ENCODE measurements at regions not wholly inside any gene's neighbourhood (a gene's known extent, or its start where the extent isn't known, plus 50 kb on each side); places are given as distances from the start of the nearest gene placed in this dataset.

- Histone ChIP-seq H3K27ac (no peak overlapping the region), H3K4me3 (no peak overlapping the region)
- DNase-seq (ENCODE audit: low spot score): no peak
- no peak for TF ChIP-seq CTCF (IDR thresholded peaks at IDR 0.05)
Measured at GRCh38 chr2:11990576-11990975, 244.1 kb downstream of the LPIN1 start.

GRCh38 chr2:11993749-11994148 is 247.3 kb downstream of the LPIN1 start:
- TF ChIP-seq CTCF (IDR thresholded peaks at IDR 0.05): no peak
- no peak for DNase-seq (ENCODE audit: low spot score)
- Histone ChIP-seq H3K27ac (no peak overlapping the region), H3K4me3 (no peak overlapping the region)

GRCh38 chr2:11995456-11995855 is 249.0 kb downstream of the LPIN1 start:
- Histone ChIP-seq H3K27ac (no peak overlapping the region), H3K4me3 (no peak overlapping the region)
- no peak for TF ChIP-seq CTCF (IDR thresholded peaks at IDR 0.05)
- no peak for DNase-seq (ENCODE audit: low spot score)

- DNase-seq (ENCODE audit: low spot score): no peak
- no peak overlapping the region for H3K4me3 ChIP-seq
- H3K27ac ChIP-seq: no peak overlapping the region
- no peak for TF ChIP-seq CTCF (IDR thresholded peaks at IDR 0.05)
Measured at GRCh38 chr2:11996618-11997017, 250.2 kb downstream of the LPIN1 start.

DNA sequence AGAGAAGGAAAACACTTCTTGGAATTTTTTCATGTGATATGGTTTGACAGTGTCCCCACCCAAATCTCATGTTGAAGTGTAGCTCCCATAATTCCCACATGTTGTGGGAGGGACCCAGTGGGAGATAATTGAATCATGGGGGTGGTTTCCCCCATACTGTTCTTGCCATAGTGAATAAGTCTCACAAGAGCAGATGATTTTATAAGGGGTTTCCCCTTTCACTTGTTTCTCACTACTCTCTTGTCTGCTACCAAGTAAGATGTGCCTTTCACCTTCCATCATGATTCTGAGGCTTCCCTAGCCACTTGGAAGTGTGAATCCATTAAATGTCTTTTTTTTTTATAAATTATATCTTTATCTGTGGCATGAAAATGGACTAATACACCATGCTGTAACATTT is 250.7 kb downstream of the LPIN1 start:
- no peak for DNase-seq (ENCODE audit: low spot score)
- no peak for TF ChIP-seq CTCF (IDR thresholded peaks at IDR 0.05)
- H3K4me3 ChIP-seq: no peak overlapping the region
- no peak overlapping the region for H3K27ac ChIP-seq

- no peak for TF ChIP-seq CTCF (IDR thresholded peaks at IDR 0.05)
- DNase-seq (ENCODE audit: low spot score): no peak
- Histone ChIP-seq H3K4me3 (no peak overlapping the region), H3K27ac (no peak overlapping the region)
Measured at GRCh38 chr2:11998218-11998617, 251.8 kb downstream of the LPIN1 start.

DNA sequence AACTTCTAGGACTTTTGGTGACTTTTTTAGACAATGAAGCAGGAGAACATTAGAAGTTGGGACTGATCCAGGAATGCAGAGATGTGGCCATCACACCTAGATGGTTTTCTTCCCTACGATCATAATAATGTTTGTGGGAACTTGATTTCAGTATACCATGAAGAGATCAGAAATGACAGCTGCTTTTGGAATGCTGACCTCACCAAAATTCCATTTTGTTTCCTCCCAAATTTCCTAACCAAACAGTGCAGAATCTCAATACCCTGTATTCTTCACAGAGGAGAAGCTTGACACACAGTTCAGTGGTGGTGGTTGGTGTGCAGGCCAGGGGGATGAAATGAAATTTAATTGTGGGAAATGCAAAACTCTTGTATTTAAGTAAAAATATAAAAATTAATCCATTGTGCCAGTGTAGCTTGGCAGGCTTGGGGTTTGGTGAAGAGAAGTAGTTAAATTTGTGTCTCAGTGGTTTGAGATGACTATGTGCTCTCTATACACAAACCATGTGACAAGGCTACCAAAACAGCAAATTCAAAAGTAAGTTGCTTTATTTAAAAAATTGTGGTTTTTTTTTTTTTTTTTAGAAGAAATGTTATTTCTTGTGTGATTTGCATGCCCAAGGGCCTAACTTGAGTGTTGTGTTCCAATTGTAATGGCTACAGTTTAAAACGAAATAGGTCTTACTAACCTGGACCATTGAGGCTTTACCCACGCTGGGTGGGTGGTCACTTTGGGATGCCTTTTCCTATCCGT is 252.4 kb downstream of the LPIN1 start:
- TF ChIP-seq CTCF (IDR thresholded peaks at IDR 0.05): no peak

More for the DNA sequence above, 252.4 kb downstream of the LPIN1 start:
- Histone ChIP-seq H3K27ac (no peak overlapping the region), H3K4me3 (no peak overlapping the region)
- DNase-seq (ENCODE audit: low spot score): no peak

Data from coronary artery (tissue), 2 donors.